ENCODE measurements at regions not wholly inside any gene's neighbourhood (a gene's known extent, or its start where the extent isn't known, plus 50 kb on each side); places are given as distances from the start of the nearest gene placed in this dataset.

DNA sequence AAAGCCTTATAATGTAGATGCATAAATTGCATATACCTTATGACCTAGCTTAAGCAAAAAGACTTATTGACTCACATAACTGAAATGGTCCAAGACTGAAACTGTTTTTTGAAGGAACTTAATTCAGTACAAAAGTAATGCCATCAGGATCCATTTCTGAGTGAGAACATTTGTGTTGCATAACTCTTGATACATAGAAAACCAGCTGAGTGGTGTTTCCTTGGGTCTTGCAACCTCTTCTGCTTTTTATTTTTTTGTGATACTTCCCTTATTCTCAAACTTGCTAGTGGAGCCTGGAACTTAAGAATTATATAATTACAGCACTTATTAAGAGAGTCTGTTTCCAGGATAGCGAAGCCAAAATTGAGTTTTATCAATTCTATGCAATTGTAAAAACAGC is 272.0 kb downstream of the MAN2A1 start:
- Histone ChIP-seq H3K4me3 (ENCODE audit: low read depth, low read length) (no peak overlapping the region), H3K36me3 (peaks cover 15% of the 10 kb centered on the region), H3K27me3 (ENCODE audit: insufficient read depth, low read depth, severe bottlenecking) (no peaks in the 10 kb centered on the region), H3K27ac (no peak overlapping the region), H3K9me3 (ENCODE audit: severe bottlenecking) (no peaks in the 10 kb centered on the region)
- TF ChIP-seq, protein P1, sequence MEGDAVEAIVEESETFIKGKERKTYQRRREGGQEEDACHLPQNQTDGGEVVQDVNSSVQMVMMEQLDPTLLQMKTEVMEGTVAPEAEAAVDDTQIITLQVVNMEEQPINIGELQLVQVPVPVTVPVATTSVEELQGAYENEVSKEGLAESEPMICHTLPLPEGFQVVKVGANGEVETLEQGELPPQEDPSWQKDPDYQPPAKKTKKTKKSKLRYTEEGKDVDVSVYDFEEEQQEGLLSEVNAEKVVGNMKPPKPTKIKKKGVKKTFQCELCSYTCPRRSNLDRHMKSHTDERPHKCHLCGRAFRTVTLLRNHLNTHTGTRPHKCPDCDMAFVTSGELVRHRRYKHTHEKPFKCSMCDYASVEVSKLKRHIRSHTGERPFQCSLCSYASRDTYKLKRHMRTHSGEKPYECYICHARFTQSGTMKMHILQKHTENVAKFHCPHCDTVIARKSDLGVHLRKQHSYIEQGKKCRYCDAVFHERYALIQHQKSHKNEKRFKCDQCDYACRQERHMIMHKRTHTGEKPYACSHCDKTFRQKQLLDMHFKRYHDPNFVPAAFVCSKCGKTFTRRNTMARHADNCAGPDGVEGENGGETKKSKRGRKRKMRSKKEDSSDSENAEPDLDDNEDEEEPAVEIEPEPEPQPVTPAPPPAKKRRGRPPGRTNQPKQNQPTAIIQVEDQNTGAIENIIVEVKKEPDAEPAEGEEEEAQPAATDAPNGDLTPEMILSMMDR (IDR thresholded peaks at IDR 0.05; ENCODE audit: low read depth, low read length): no peak
- no peak for DNase-seq

DNA sequence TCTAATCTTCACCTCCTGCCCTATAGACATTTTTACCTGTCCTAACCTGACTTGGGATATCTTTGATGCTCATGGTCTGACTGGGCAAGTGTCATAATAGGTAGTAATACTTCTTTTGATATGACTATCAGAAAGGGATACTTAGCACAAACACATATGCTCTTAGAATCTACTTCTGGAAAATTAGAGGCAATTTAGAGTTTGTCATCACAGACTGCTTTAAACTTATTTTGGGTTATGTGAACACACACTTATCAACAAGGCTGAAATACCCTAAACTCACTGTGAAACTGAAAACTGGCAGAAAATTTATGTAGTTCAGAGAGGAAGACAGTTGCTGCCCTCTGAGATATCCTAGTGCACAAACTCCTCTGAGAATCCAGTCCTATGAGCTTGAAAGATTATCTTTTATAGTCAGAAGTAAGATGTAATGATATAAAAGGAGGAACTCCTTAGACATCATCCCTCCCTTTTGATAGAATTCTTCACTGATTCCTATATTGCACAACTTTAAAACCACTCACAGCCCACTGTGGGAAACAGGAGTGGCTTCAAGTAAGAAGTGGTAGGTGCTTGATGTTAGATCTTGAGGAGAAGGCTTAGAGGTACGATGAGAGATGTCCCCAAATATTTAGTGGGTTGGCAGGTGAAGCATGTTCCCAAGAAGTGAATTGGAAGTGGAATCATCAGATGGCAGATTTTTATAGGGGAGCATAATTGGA is 273.3 kb downstream of the MAN2A1 start:
- no peak for DNase-seq
- Histone ChIP-seq H3K9me3 (ENCODE audit: severe bottlenecking) (no peaks in the 10 kb centered on the region), H3K27me3 (ENCODE audit: insufficient read depth, low read depth, severe bottlenecking) (no peaks in the 10 kb centered on the region), H3K4me3 (ENCODE audit: low read depth, low read length) (no peak overlapping the region), H3K36me3 (peaks cover 17% of the 10 kb centered on the region), H3K27ac (no peak overlapping the region)
- TF ChIP-seq, protein P1 (IDR thresholded peaks at IDR 0.05; ENCODE audit: low read depth, low read length): no peak

DNA sequence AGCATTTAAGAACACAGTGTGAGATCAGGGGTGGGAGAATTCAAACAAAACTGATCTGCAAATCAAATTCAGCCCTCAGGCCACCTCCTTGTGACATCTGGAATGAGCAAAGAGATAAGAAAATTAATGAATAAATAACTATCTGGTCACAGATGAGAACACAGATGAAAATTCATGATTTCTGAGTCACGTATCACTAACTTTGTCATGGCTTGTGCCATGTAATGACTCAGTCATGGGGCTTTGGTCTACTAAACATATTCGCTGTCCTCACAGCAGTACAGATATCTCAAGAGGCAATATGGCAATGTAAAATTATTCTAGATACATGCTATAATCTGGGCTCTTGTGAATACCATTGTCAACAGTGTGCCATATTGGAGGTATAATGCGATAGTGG is 274.4 kb downstream of the MAN2A1 start:
- Histone ChIP-seq H3K27me3 (ENCODE audit: insufficient read depth, low read depth, severe bottlenecking) (no peaks in the 10 kb centered on the region), H3K4me3 (ENCODE audit: low read depth, low read length) (no peak overlapping the region), H3K36me3 (peaks cover 15% of the 10 kb centered on the region), H3K27ac (no peak overlapping the region), H3K9me3 (ENCODE audit: severe bottlenecking) (no peaks in the 10 kb centered on the region)
- TF ChIP-seq, protein P1 (IDR thresholded peaks at IDR 0.05; ENCODE audit: low read depth, low read length): no peak
- no peak for DNase-seq

DNA sequence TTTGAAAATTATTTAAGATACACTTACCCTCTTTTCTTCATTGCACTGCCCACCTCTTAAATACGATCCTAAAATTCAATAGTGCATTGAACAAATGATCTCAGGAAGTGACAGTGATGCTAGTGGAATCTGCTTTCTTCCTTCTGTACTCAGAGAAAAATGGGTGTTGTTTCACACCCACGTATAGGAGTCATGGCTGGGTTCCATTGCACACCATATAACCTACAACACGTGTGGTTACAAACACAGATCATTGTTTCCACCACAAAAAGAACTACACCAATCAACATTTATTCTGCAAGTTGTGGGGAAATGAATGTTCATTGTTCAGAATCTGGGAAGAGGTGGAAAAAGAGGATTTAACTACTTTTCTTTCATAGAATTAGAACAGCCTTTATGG is 275.9 kb downstream of the MAN2A1 start:
- TF ChIP-seq, protein P1 (IDR thresholded peaks at IDR 0.05; ENCODE audit: low read depth, low read length): no peak
- Histone ChIP-seq H3K27ac (no peak overlapping the region), H3K27me3 (ENCODE audit: insufficient read depth, low read depth, severe bottlenecking) (no peaks in the 10 kb centered on the region), H3K9me3 (ENCODE audit: severe bottlenecking) (no peaks in the 10 kb centered on the region), H3K36me3 (peaks cover 13% of the 10 kb centered on the region), H3K4me3 (ENCODE audit: low read depth, low read length) (no peak overlapping the region)
- DNase-seq: no peak

DNA sequence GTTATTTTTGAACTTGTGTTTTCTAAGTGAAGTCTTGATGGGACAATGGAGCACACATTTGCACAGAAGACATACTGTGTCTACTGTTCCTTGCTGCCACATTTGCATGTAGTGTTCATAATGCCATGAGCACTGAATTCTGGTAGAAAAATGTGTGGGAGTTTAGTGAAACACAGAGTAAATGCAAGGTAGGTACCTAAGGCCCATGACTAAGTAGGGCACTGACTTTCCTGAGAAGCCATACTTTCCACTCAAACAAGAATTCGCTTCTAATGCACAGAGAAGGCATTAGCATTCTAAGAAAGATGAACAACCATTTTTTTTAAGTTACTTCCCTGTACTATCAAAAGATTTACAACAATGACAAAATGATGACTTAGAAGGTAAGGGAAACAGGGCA is 282.2 kb downstream of the MAN2A1 start:
- H3K27ac ChIP-seq: peak overlapping the region; percentile 7
- TF ChIP-seq, protein P1 (IDR thresholded peaks at IDR 0.05; ENCODE audit: low read depth, low read length): no peak
- no peaks in the 10 kb centered on the region for H3K27me3 ChIP-seq (ENCODE audit: insufficient read depth, low read depth, severe bottlenecking)
- no peak overlapping the region for H3K4me3 ChIP-seq (ENCODE audit: low read depth, low read length)
- DNase-seq: no peak
- peaks cover 6% of the 10 kb centered on the region; the same call in 1 of the 2 replicates for H3K36me3 ChIP-seq
- H3K9me3 ChIP-seq (ENCODE audit: severe bottlenecking): no peaks in the 10 kb centered on the region

DNA sequence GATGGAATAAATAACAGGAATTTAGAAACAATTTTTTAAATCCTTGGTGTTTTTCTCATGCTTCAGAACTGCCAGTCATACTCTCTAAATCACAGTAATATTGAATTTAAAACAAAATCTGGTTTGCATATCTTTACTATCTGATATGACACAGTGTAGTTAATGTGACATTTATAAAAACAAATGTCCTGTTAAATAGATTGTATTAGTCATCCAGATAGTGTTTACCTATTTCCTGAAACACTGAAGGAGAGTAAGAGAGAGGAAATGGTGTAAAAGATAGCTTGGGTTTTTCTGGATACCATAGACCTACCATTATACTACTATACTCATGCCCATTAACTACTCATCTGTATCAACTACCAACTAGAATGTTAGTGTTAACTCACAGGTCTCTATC is 292.3 kb downstream of the MAN2A1 start:
- Histone ChIP-seq H3K36me3 (peaks cover 6% of the 10 kb centered on the region; the same call in 1 of the 2 replicates), H3K27me3 (ENCODE audit: insufficient read depth, low read depth, severe bottlenecking) (no peaks in the 10 kb centered on the region), H3K4me3 (ENCODE audit: low read depth, low read length) (no peak overlapping the region), H3K9me3 (ENCODE audit: severe bottlenecking) (no peaks in the 10 kb centered on the region), H3K27ac (no peak overlapping the region)
- DNase-seq: no peak
- TF ChIP-seq, protein P1 (IDR thresholded peaks at IDR 0.05; ENCODE audit: low read depth, low read length): no peak
